ENCODE measurements at regions not wholly inside any gene's neighbourhood (a gene's known extent, or its start where the extent isn't known, plus 50 kb on each side); places are given as distances from the start of the nearest gene placed in this dataset.

DNA sequence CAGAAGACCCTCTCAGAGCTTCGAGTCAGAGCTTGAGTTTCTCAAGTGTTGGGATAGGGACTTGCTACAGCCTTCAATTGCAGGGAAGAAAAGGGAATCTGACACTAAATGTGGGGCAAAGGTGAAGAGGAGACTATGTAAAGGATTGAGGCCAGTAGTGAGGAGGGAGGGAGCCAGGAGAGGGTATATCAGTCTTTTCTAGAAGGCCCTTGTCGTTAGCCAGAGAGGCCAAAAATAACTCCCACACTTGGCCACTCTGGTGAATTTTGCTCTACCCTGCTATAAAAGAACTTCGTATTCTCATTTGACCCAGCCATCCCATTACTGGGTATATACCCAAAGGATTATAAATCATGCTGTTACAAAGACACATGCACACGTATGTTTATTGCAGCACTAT is 162.0 kb downstream of the MDFIC start:
- no peaks in the 10 kb centered on the region for H3K27me3 ChIP-seq
- no peak for TF ChIP-seq POLR2A (IDR thresholded peaks at IDR 0.05)
- TF ChIP-seq, protein P1, sequence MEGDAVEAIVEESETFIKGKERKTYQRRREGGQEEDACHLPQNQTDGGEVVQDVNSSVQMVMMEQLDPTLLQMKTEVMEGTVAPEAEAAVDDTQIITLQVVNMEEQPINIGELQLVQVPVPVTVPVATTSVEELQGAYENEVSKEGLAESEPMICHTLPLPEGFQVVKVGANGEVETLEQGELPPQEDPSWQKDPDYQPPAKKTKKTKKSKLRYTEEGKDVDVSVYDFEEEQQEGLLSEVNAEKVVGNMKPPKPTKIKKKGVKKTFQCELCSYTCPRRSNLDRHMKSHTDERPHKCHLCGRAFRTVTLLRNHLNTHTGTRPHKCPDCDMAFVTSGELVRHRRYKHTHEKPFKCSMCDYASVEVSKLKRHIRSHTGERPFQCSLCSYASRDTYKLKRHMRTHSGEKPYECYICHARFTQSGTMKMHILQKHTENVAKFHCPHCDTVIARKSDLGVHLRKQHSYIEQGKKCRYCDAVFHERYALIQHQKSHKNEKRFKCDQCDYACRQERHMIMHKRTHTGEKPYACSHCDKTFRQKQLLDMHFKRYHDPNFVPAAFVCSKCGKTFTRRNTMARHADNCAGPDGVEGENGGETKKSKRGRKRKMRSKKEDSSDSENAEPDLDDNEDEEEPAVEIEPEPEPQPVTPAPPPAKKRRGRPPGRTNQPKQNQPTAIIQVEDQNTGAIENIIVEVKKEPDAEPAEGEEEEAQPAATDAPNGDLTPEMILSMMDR (IDR thresholded peaks at IDR 0.05) = no peak
- peaks cover 0 to 30% (median 20%) of the 10 kb centered on the region in 12 donors for H3K4me1 ChIP-seq
- intact Hi-C loops (cut with DNase I) = loop anchor here in 5 of 10 donors (1.0 to 10.0 kb wide), 5 partner anchors 15 to 131 kb away; no protein-coding TSS in a partner anchor
- no peak for DNase-seq
- no peak overlapping the region for H3K4me3 ChIP-seq
- no peaks in the 10 kb centered on the region for H3K36me3 ChIP-seq
- H3K27ac ChIP-seq = peak overlapping the region in 3 of 12 donors; percentile 2 to 11 (median 9)
- WGBS, 4 donors = 71 to 73% (median 73%) methylated on average over 4 of the region's 4 CpGs
- peak in 3 of 4 donors; percentile 50 to 69 (median 66) for ATAC-seq
- no peaks in the 10 kb centered on the region for H3K9me3 ChIP-seq

DNA sequence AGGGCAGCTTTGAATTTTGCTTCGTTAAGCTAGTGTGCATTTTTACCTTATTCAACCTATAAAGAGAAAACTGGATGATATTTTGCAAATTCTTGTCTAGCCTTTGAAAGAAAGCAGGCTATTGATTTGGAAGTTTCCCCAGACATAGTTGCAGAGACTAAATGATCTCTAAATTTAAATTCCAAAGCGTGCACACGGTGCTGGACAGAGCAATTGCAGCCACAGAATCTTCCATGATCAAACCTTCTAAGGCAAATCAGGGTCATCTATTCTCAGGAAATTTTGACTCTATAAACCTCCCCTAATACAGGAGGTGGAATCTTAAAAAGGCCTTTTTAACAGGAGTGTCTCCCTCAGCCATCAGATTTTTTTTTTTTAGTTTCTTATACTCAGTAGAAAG is 159.9 kb downstream of the MDFIC start:
- TF ChIP-seq POLR2A (IDR thresholded peaks at IDR 0.05) = no peak
- TF ChIP-seq, protein P1 (IDR thresholded peaks at IDR 0.05) = no peak
- Histone ChIP-seq H3K4me1 (peaks cover 0 to 8% (median 3%) of the 10 kb centered on the region in 12 donors), H3K36me3 (no peaks in the 10 kb centered on the region), H3K27me3 (no peaks in the 10 kb centered on the region), H3K9me3 (no peaks in the 10 kb centered on the region), H3K4me3 (no peak overlapping the region), H3K27ac (no peak overlapping the region)
- DNase-seq = no peak
- no peak for ATAC-seq
- intact Hi-C loops (cut with DNase I) = loop anchor here in 4 of 10 donors (10.0 kb wide), 4 partner anchors 67 to 133 kb away; no protein-coding TSS in a partner anchor
- 65 to 75% (median 69%) methylated on average over 3 of the region's 3 CpGs for WGBS, 4 donors

DNA sequence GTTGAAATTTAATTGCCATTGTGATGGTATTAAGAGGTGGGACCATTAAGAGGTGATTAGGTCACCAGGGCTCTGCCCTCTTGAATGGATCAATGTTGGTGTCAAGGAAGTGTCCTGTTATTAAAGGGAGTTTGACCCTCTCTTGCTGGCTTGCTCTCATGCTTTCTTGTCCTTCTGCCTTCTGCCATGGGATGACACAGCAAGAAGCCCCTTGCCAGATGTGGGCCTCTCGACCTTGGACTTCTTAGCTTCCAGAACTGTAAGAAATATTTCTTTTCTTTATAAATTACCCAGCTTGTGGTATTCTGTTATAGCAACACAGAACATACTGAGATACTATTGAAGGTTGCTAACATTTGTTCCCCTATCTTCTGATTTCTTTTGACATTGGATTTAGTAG is 157.0 kb downstream of the MDFIC start:
- Histone ChIP-seq H3K27ac (no peak overlapping the region), H3K9me3 (peaks cover 0 to 6% (median 0%) of the 10 kb centered on the region in 12 donors), H3K36me3 (no peaks in the 10 kb centered on the region), H3K27me3 (no peaks in the 10 kb centered on the region), H3K4me3 (no peak overlapping the region), H3K4me1 (peaks cover 0 to 6% (median 0%) of the 10 kb centered on the region in 12 donors)
- ATAC-seq (no peak), DNase-seq (no peak)
- intact Hi-C loops (cut with DNase I) = no loop called here
- WGBS, 4 donors = 94 to 96% (median 95%) methylated on average over 1 of the region's 1 CpG
- TF ChIP-seq, protein P1 (IDR thresholded peaks at IDR 0.05) = no peak

DNA sequence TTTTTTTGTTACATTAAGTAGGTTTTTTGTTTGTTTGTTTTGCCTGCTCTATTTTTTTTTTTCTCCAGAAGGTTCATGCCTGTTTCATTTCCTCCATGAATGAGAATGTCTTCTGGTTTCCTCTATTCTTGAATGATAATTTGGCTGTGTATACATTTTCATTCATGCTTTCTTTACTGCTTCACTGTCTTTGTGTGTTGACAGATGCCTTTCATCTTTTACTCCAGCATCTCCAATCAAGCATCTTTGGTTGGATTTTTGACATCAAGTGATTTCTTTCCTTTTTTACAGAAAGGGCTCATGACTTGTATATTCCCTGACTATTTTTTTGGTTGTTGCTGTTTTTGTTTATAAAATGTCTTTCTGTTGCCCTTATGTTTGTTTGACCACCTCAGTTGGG is 156.5 kb downstream of the MDFIC start:
- H3K27ac ChIP-seq = no peak overlapping the region
- H3K9me3 ChIP-seq = peaks cover 0 to 6% (median 0%) of the 10 kb centered on the region in 12 donors
- TF ChIP-seq, protein P1 (IDR thresholded peaks at IDR 0.05) = no peak
- no peak for TF ChIP-seq POLR2A (IDR thresholded peaks at IDR 0.05)
- H3K4me3 ChIP-seq = no peak overlapping the region
- no peak for DNase-seq
- intact Hi-C loops (cut with DNase I) = no loop called here
- peaks cover 0 to 2% (median 0%) of the 10 kb centered on the region in 12 donors for H3K4me1 ChIP-seq
- no peak for ATAC-seq
- no peaks in the 10 kb centered on the region for H3K27me3 ChIP-seq
- no peaks in the 10 kb centered on the region for H3K36me3 ChIP-seq

All from heart left ventricle (tissue), 16 donors.